ENCODE measurements at regions not wholly inside any gene's neighbourhood (a gene's known extent, or its start where the extent isn't known, plus 50 kb on each side); places are given as distances from the start of the nearest gene placed in this dataset.
A peak's percentile ranks its signal among the peaks of the same experiment; 100 is the strongest.

- no peak for TF ChIP-seq CTCF (IDR thresholded peaks at IDR 0.05)
- Histone ChIP-seq H3K9me3 (no peaks in the 10 kb centered on the region), H3K36me3 (no peaks in the 10 kb centered on the region), H3K27ac (no peak overlapping the region), H3K4me3 (no peak overlapping the region), H3K27me3 (no peaks in the 10 kb centered on the region), H3K4me1 (no peaks in the 10 kb centered on the region)
- no peak for DNase-seq (ENCODE audit: low spot score in 2 of 2)
- intact Hi-C loops (cut with DNase I): no loop called here
Measured at GRCh38 chr4:155532373-155533085, 134.1 kb upstream of the GUCY1A1 start.

GRCh38 chr4:155530857-155531256 is 135.8 kb upstream of the GUCY1A1 start:
- Histone ChIP-seq H3K4me1 (peaks cover 0 to 1% of the 10 kb centered on the region in 2 donors), H3K27ac (no peak overlapping the region), H3K4me3 (no peak overlapping the region), H3K36me3 (no peaks in the 10 kb centered on the region), H3K27me3 (no peaks in the 10 kb centered on the region), H3K9me3 (no peaks in the 10 kb centered on the region)
- TF ChIP-seq CTCF (IDR thresholded peaks at IDR 0.05): no peak
- no peak for DNase-seq (ENCODE audit: low spot score in 2 of 2)
- intact Hi-C loops (cut with DNase I): no loop called here

GRCh38 chr4:155530290-155530689 is 136.4 kb upstream of the GUCY1A1 start:
- intact Hi-C loops (cut with DNase I): no loop called here
- Histone ChIP-seq H3K4me1 (peaks cover 0 to 4% of the 10 kb centered on the region in 2 donors), H3K36me3 (no peaks in the 10 kb centered on the region), H3K27ac (no peak overlapping the region), H3K4me3 (no peak overlapping the region), H3K27me3 (no peaks in the 10 kb centered on the region), H3K9me3 (no peaks in the 10 kb centered on the region)
- TF ChIP-seq CTCF (IDR thresholded peaks at IDR 0.05): no peak
- no peak for DNase-seq (ENCODE audit: low spot score in 2 of 2)

GRCh38 chr4:155529716-155530115 is 136.9 kb upstream of the GUCY1A1 start:
- H3K4me3 ChIP-seq: no peak overlapping the region
- H3K9me3 ChIP-seq: no peaks in the 10 kb centered on the region
- H3K36me3 ChIP-seq: no peaks in the 10 kb centered on the region
- no peaks in the 10 kb centered on the region for H3K27me3 ChIP-seq
- H3K27ac ChIP-seq: no peak overlapping the region
- no peak for TF ChIP-seq CTCF (IDR thresholded peaks at IDR 0.05)
- H3K4me1 ChIP-seq: peaks cover 0 to 4% of the 10 kb centered on the region in 2 donors
- DNase-seq (ENCODE audit: low spot score in 2 of 2): no peak
- intact Hi-C loops (cut with DNase I): loop anchor here (5.0 kb wide), 3 partner anchors 133 to 423 kb away; partner anchors contain the start of genes CTSO and GUCY1B1

GRCh38 chr4:155529272-155529671 is 137.4 kb upstream of the GUCY1A1 start:
- TF ChIP-seq CTCF (IDR thresholded peaks at IDR 0.05): peak in 1 of 3 experiments; percentile 28
- Histone ChIP-seq H3K4me1 (peaks cover 0 to 4% of the 10 kb centered on the region in 2 donors), H3K27ac (no peak overlapping the region), H3K9me3 (no peaks in the 10 kb centered on the region), H3K4me3 (no peak overlapping the region), H3K27me3 (no peaks in the 10 kb centered on the region), H3K36me3 (no peaks in the 10 kb centered on the region)
- intact Hi-C loops (cut with DNase I): loop anchor here (5.0 kb wide), 3 partner anchors 133 to 423 kb away; partner anchors contain the start of genes CTSO and GUCY1B1
- no peak for DNase-seq (ENCODE audit: low spot score in 2 of 2)

Measured in ascending aorta (tissue), 2 donors.